DOHH2 (cell line): ENCODE measurements at regions not wholly inside any gene's neighbourhood (a gene's known extent, or its start where the extent isn't known, plus 50 kb on each side); places are given as distances from the start of the nearest gene placed in this dataset.

Experiments used
- H3F3A ChIP-seq: fragments of 200-600 bp; sonication (generic), shearing (Covaris generic); 2 replicates; pipeline ENCODE4 v1.6.0; 2016; ENCODE audit warnings: antibody characterized with exemption, mild to moderate bottlenecking; ENCODE audit not compliant: control insufficient read depth, insufficient read depth
- H3K27ac ChIP-seq: fragments of 200-600 bp; sonication (generic); 2 replicates; pipeline ENCODE4 v1.5.1; 2014; ENCODE audit warnings: low read depth, mild to moderate bottlenecking, low read length, moderate library complexity
- H3K27me3 ChIP-seq: fragments of 200-600 bp; sonication (generic); 2 replicates; pipeline ENCODE4 v1.6.1; 2014; ENCODE audit warnings: mild to moderate bottlenecking, low read length, mixed read lengths; ENCODE audit not compliant: control insufficient read depth
- H3K36me3 ChIP-seq: fragments of 200-600 bp; sonication (generic); 2 replicates; pipeline ENCODE4 v1.6.1; 2014; ENCODE audit warnings: mild to moderate bottlenecking, low read length, moderate library complexity, mixed read lengths; ENCODE audit not compliant: control insufficient read depth
- H3K4me1 ChIP-seq: fragments of 200-600 bp; sonication (generic); 2 replicates; pipeline ENCODE4 v1.6.1; 2014; ENCODE audit warnings: mild to moderate bottlenecking, low read length, mixed read lengths; ENCODE audit not compliant: control insufficient read depth
- H3K4me2 ChIP-seq: fragments of 200-600 bp; sonication (generic); 2 replicates; pipeline ENCODE4 v1.6.0; 2014; ENCODE audit warnings: mild to moderate bottlenecking, low read length, moderate library complexity
- H3K4me3 ChIP-seq: fragments of 200-600 bp; sonication (generic); 2 replicates; pipeline ENCODE4 v1.5.1; 2014; ENCODE audit warnings: mild to moderate bottlenecking, low read length, mixed read lengths
- H3K79me2 ChIP-seq: fragments of 200-600 bp; sonication (generic); 2 replicates; pipeline ENCODE4 v1.6.1; 2014; ENCODE audit warnings: mild to moderate bottlenecking, low read length, mixed read lengths; ENCODE audit not compliant: control insufficient read depth
- H3K9me2 ChIP-seq: fragments of 200-600 bp; sonication (generic); replicated peaks from 2 replicates; pipeline ENCODE4 v1.6.1; 2014; ENCODE audit warnings: mild to moderate bottlenecking, low read length, mixed read lengths; ENCODE audit not compliant: control insufficient read depth
- H3K9me3 ChIP-seq: fragments of 200-600 bp; sonication (generic); 2 replicates; pipeline ENCODE4 v1.6.1; 2014; ENCODE audit warnings: antibody characterized with exemption, low read length, mixed read lengths; ENCODE audit not compliant: control insufficient read depth, insufficient read depth
- H4K20me1 ChIP-seq: fragments of 200-600 bp; sonication (generic); 2 replicates; pipeline ENCODE4 v1.6.0; 2014; ENCODE audit warnings: low read depth, mild to moderate bottlenecking, antibody characterized with exemption, low read length, moderate library complexity; ENCODE audit not compliant: control insufficient read depth, insufficient read depth
- CTCF ChIP-seq: fragments of 200-600 bp; sonication (generic); IDR thresholded peaks from one replicate; pipeline ENCODE4 v1.5.1; 2014; ENCODE audit warnings: antibody characterized with exemption, mild to moderate bottlenecking, low read depth, low read length; ENCODE audit not compliant: poor library complexity, severe bottlenecking
- EZH2phosphoT487 ChIP-seq: fragments of 200-600 bp; sonication (generic); IDR thresholded peaks from 2 replicates; pipeline ENCODE4 v1.6.1; 2017; ENCODE audit warnings: borderline replicate concordance, mild to moderate bottlenecking, antibody characterized with exemption, low read length, moderate library complexity, mixed read lengths

- no peaks in the 10 kb centered on the region for H3K4me1 ChIP-seq
- no peaks in the 10 kb centered on the region for H4K20me1 ChIP-seq
- no peaks in the 10 kb centered on the region for H3K27me3 ChIP-seq
- no peak overlapping the region for H3K4me3 ChIP-seq
- H3K79me2 ChIP-seq, result no peaks in the 10 kb centered on the region
- no peaks in the 10 kb centered on the region for H3K9me3 ChIP-seq
- H3F3A ChIP-seq, result no peaks in the 10 kb centered on the region
- H3K4me2 ChIP-seq, result no peak overlapping the region
- TF ChIP-seq EZH2phosphoT487 (no peak), CTCF (no peak)
- no peak overlapping the region for H3K27ac ChIP-seq
- no peaks in the 10 kb centered on the region for H3K9me2 ChIP-seq
- H3K36me3 ChIP-seq, result no peaks in the 10 kb centered on the region
Measured at GRCh38 chr3:104596054-104596453, 770.7 kb upstream of the ALCAM start.

- Histone ChIP-seq H3K27ac (no peak overlapping the region), H3F3A (no peaks in the 10 kb centered on the region), H3K9me3 (no peaks in the 10 kb centered on the region), H3K9me2 (no peaks in the 10 kb centered on the region), H3K4me2 (no peak overlapping the region), H4K20me1 (no peaks in the 10 kb centered on the region), H3K4me3 (no peak overlapping the region), H3K79me2 (no peaks in the 10 kb centered on the region), H3K27me3 (no peaks in the 10 kb centered on the region), H3K4me1 (no peaks in the 10 kb centered on the region), H3K36me3 (no peaks in the 10 kb centered on the region)
- TF ChIP-seq EZH2phosphoT487, result no peak
- TF ChIP-seq CTCF, result peak; percentile 53
Measured at GRCh38 chr3:104596551-104596950, 770.2 kb upstream of the ALCAM start.

GRCh38 chr3:104598848-104599511 lies 767.7 kb upstream of the ALCAM start:
- H3K4me3 ChIP-seq, result no peak overlapping the region
- H3K4me2 ChIP-seq, result no peak overlapping the region
- no peaks in the 10 kb centered on the region for H3K36me3 ChIP-seq
- H3F3A ChIP-seq, result no peaks in the 10 kb centered on the region
- no peaks in the 10 kb centered on the region for H3K79me2 ChIP-seq
- H3K9me2 ChIP-seq, result no peaks in the 10 kb centered on the region
- no peak overlapping the region for H3K27ac ChIP-seq
- no peaks in the 10 kb centered on the region for H3K9me3 ChIP-seq
- H3K27me3 ChIP-seq, result no peaks in the 10 kb centered on the region
- no peaks in the 10 kb centered on the region for H3K4me1 ChIP-seq
- TF ChIP-seq EZH2phosphoT487 (no peak), CTCF (no peak)
- H4K20me1 ChIP-seq, result no peaks in the 10 kb centered on the region
